IMR-90 (cell line): ENCODE measurements at regions not wholly inside any gene's neighbourhood (a gene's known extent, or its start where the extent isn't known, plus 50 kb on each side); places are given as distances from the start of the nearest gene placed in this dataset.

Experiments
- ATAC-seq: fragments of 200-7000 bp; cut with Tn5 transposase; 2 replicates; pipeline ENCODE4 v1.9.1; 2020; ENCODE audit warnings: low read depth, mild to moderate bottlenecking, moderate library complexity
- BruUV-seq: library from RNA; stranded (reverse); fragments of 400-500 nt; replicated peaks from 2 replicates; lab custom pipeline; 2021; lab: Mats Ljungman, UMichigan
- CTCF ChIA-PET: fragments of 300-600 bp; formaldehyde crosslinking; extraction: SDS; loops from one replicate; lab custom pipeline; 2021; ENCODE audit warnings: antibody characterized with exemption; lab: Yijun Ruan, JAX
- POLR2A ChIA-PET: fragments of 300-600 bp; sonication (Branson Sonifier 250); formaldehyde crosslinking; loops from one replicate; lab custom pipeline; 2022; ENCODE audit warnings: antibody characterized with exemption; ENCODE audit not compliant: unreplicated experiment; lab: Charles Lee
- DNase-seq: peaks from one replicate; pipeline ENCODE4 v3.0.0; 2013
- H2AFZ ChIP-seq: replicated peaks from 2 replicates; pipeline ENCODE3; 2013; ENCODE audit warnings: low read length, mild to moderate bottlenecking; ENCODE audit not compliant: poor library complexity
- H2AK5ac ChIP-seq: 2 replicates; pipeline ENCODE4 v1.6.1; 2013; ENCODE audit warnings: low read depth, low read length, inconsistent platforms
- H2AK9ac ChIP-seq: replicated peaks from 2 replicates; pipeline ENCODE3; 2013; ENCODE audit warnings: mild to moderate bottlenecking, low read depth, low read length, moderate library complexity; ENCODE audit not compliant: poor library complexity
- H2BK120ac ChIP-seq: 2 replicates; pipeline ENCODE4 v1.6.1; 2013; ENCODE audit warnings: low read depth, low read length, inconsistent platforms
- H2BK15ac ChIP-seq: 3 replicates; pipeline ENCODE4 v1.6.1; 2013; ENCODE audit warnings: low read depth, low read length, inconsistent platforms
- H2BK20ac ChIP-seq: 2 replicates; pipeline ENCODE4 v1.6.1; 2013; ENCODE audit warnings: low read depth, mild to moderate bottlenecking, inconsistent platforms, low read length, moderate library complexity
- H2BK5ac ChIP-seq: 2 replicates; pipeline ENCODE4 v1.6.1; 2013; ENCODE audit warnings: mild to moderate bottlenecking, low read depth, low read length, inconsistent platforms; ENCODE audit not compliant: poor library complexity, severe bottlenecking
- H3K14ac ChIP-seq: replicated peaks from 2 replicates; pipeline ENCODE4 v1.6.1; 2013; ENCODE audit warnings: low read depth, low read length, inconsistent platforms
- H3K18ac ChIP-seq: 2 replicates; pipeline ENCODE4 v1.6.1; 2013; ENCODE audit warnings: low read depth, low read length, control low read depth
- H3K23ac ChIP-seq: 2 replicates; pipeline ENCODE4 v1.6.1; 2013; ENCODE audit warnings: low read depth, low read length, inconsistent platforms
- H3K27ac ChIP-seq: 2 replicates; pipeline ENCODE4 v1.5.1; 2013; ENCODE audit warnings: mild to moderate bottlenecking, control low read depth, low read length; ENCODE audit not compliant: insufficient read depth
- H3K27me3 ChIP-seq: 2 replicates; pipeline ENCODE4 v1.6.1; 2013; ENCODE audit warnings: low read length; ENCODE audit not compliant: control insufficient read depth, insufficient read depth
- H3K36me3 ChIP-seq: 2 replicates; pipeline ENCODE4 v1.6.1; 2013; ENCODE audit warnings: low read length, mixed read lengths; ENCODE audit not compliant: control insufficient read depth, insufficient read depth
- H3K4ac ChIP-seq: 2 replicates; pipeline ENCODE4 v1.6.1; 2013; ENCODE audit warnings: low read depth, low read length, inconsistent platforms
- H3K4me1 ChIP-seq: 2 replicates; pipeline ENCODE4 v1.6.1; 2013; ENCODE audit warnings: low read length, mixed read lengths; ENCODE audit not compliant: control insufficient read depth, insufficient read depth
- H3K4me2 ChIP-seq: 2 replicates; pipeline ENCODE4 v1.6.1; 2013; ENCODE audit warnings: low read depth, mild to moderate bottlenecking, control low read depth, low read length, moderate library complexity
- H3K4me3 ChIP-seq: 2 replicates; pipeline ENCODE4 v1.5.1; 2013; ENCODE audit warnings: low read depth, mild to moderate bottlenecking, control low read depth, low read length, moderate library complexity; ENCODE audit not compliant: insufficient read depth
- H3K56ac ChIP-seq: 2 replicates; pipeline ENCODE4 v1.6.1; 2013; ENCODE audit warnings: low read length, inconsistent platforms; ENCODE audit not compliant: insufficient read depth; ENCODE audit errors: extremely low read depth
- H3K79me1 ChIP-seq, 2 experiments: 2 replicates each; pipeline ENCODE4 v1.6.1; 2013; ENCODE audit warnings: low read length in 2 of 2, inconsistent platforms in 1 of 2, low read depth in 1 of 2
- H3K9ac ChIP-seq: 2 replicates; pipeline ENCODE4 v1.6.1; 2013; ENCODE audit warnings: low read depth, low read length, control low read depth
- H3K9me1 ChIP-seq: 2 replicates; pipeline ENCODE4 v1.6.1; 2013; ENCODE audit warnings: low read length, inconsistent platforms; ENCODE audit not compliant: insufficient read depth
- H3K9me3 ChIP-seq: 2 replicates; pipeline ENCODE4 v1.6.1; 2013; ENCODE audit warnings: low read length; ENCODE audit not compliant: control insufficient read depth, insufficient read depth
- H4K20me1 ChIP-seq: 2 replicates; pipeline ENCODE4 v1.6.1; 2013; ENCODE audit warnings: low read length, inconsistent platforms; ENCODE audit not compliant: insufficient read depth
- H4K5ac ChIP-seq: 2 replicates; pipeline ENCODE4 v1.6.1; 2013; ENCODE audit warnings: mild to moderate bottlenecking, low read depth, low read length, control low read depth
- H4K8ac ChIP-seq, 2 experiments: 2 replicates each; pipeline ENCODE4 v1.6.1; 2013; ENCODE audit warnings: low read depth in 2 of 2, low read length in 2 of 2, control low read depth in 1 of 2, inconsistent platforms in 1 of 2
- H4K91ac ChIP-seq: 2 replicates; pipeline ENCODE4 v1.6.1; 2013; ENCODE audit warnings: low read depth, low read length, inconsistent platforms; ENCODE audit not compliant: insufficient read depth
- BHLHE40 ChIP-seq: fragments of 150-350 bp; IDR thresholded peaks from 2 replicates; pipeline ENCODE4 v1.6.1; 2016; ENCODE audit warnings: mild to moderate bottlenecking, low read depth, low read length
- CEBPB ChIP-seq: IDR thresholded peaks from 2 replicates; pipeline ENCODE4 v1.6.1; 2012; ENCODE audit warnings: low read depth, low read length, improper control_type of control experiment
- CHD1 ChIP-seq: IDR thresholded peaks from 2 replicates; pipeline ENCODE4 v1.6.1; 2012; ENCODE audit warnings: low read depth, low read length, improper control_type of control experiment
- FOS ChIP-seq: fragments of 150-350 bp; IDR thresholded peaks from 2 replicates; pipeline ENCODE4 v1.6.1; 2016; ENCODE audit warnings: low read depth, low read length
- MAFK ChIP-seq: IDR thresholded peaks from 2 replicates; pipeline ENCODE4 v1.6.1; 2012; ENCODE audit warnings: low read depth, low read length, improper control_type of control experiment
- MAZ ChIP-seq: IDR thresholded peaks from 2 replicates; pipeline ENCODE4 v1.6.1; 2012; ENCODE audit warnings: low read depth, mild to moderate bottlenecking, low read length, improper control_type of control experiment, moderate library complexity, borderline replicate concordance
- MXI1 ChIP-seq: IDR thresholded peaks from 2 replicates; pipeline ENCODE4 v1.6.1; 2012; ENCODE audit warnings: low read depth, mild to moderate bottlenecking, low read length, moderate library complexity, borderline replicate concordance
- NFE2L2 ChIP-seq: fragments of 150-350 bp; IDR thresholded peaks from 2 replicates; pipeline ENCODE4 v1.6.1; 2016; ENCODE audit warnings: low read depth, mild to moderate bottlenecking, low read length
- POLR2A ChIP-seq: IDR thresholded peaks from 2 replicates; pipeline ENCODE4 v1.6.1; 2012; ENCODE audit warnings: mild to moderate bottlenecking, low read depth, low read length
- RAD21 ChIP-seq: IDR thresholded peaks from 2 replicates; pipeline ENCODE4 v1.6.1; 2012; ENCODE audit warnings: low read length, improper control_type of control experiment
- RCOR1 ChIP-seq: IDR thresholded peaks from 2 replicates; pipeline ENCODE4 v1.6.1; 2012; ENCODE audit warnings: mild to moderate bottlenecking, low read length, improper control_type of control experiment; ENCODE audit not compliant: insufficient replicate concordance
- RFX5 ChIP-seq: IDR thresholded peaks from 2 replicates; pipeline ENCODE4 v1.8.0; 2012; ENCODE audit warnings: low read depth, mild to moderate bottlenecking, low read length, moderate library complexity
- SMC3 ChIP-seq: fragments of 150-350 bp; IDR thresholded peaks from 2 replicates; pipeline ENCODE4 v1.6.1; 2016; ENCODE audit warnings: low read depth, mild to moderate bottlenecking, antibody characterized with exemption, low read length, moderate library complexity
- WGBS, 2 experiments: methylation state at CpG; one replicate each; pipeline versions ENCODE4 v1.1.5 to v1.1.7; 2013; ENCODE audit warnings: missing lambda C conversion rate in 2 of 2; ENCODE audit not compliant: insufficient read length in 1 of 2; ENCODE audit errors: extremely low coverage in 2 of 2; 5-methylcytosine and 5-hydroxymethylcytosine counted together
- dilution Hi-C: fragments of 300-500 bp; cut with HindIII; formaldehyde crosslinking; loops from one replicate; pipeline ENCODE4 v1.14.3; 2018; ENCODE audit warnings: low sequenced_read_pairs; ENCODE audit not compliant: unreplicated experiment
- in situ Hi-C: fragments of 300-500 bp; cut with MboI; formaldehyde crosslinking; loops from 3 replicates; pipeline ENCODE4 v1.14.3; 2019; ENCODE audit warnings: low sequenced_read_pairs, inconsistent platforms, mixed read lengths
- intact Hi-C: fragments of 100-400 bp; cut with micrococcal nuclease; formaldehyde crosslinking; loops from 2 replicates; pipeline ENCODE4 v1.10.0; 2022
- TF ChIP-seq, protein P1 (sequence below): conservative IDR thresholded peaks from 2 replicates; pipeline ENCODE4 v1.5.1; 2012; ENCODE audit warnings: mild to moderate bottlenecking, low read depth, low read length, improper control_type of control experiment
- TF ChIP-seq, protein P2 (sequence below): fragments of 150-350 bp; IDR thresholded peaks from 2 replicates; pipeline ENCODE4 v1.6.1; 2017; ENCODE audit warnings: mild to moderate bottlenecking, antibody characterized with exemption, low read length, low read depth
- TF ChIP-seq, protein P3 (sequence below): fragments of 150-350 bp; IDR thresholded peaks from 2 replicates; pipeline ENCODE4 v1.6.1; 2016; ENCODE audit warnings: low read depth, mild to moderate bottlenecking, low read length, moderate library complexity, borderline replicate concordance

DNA sequence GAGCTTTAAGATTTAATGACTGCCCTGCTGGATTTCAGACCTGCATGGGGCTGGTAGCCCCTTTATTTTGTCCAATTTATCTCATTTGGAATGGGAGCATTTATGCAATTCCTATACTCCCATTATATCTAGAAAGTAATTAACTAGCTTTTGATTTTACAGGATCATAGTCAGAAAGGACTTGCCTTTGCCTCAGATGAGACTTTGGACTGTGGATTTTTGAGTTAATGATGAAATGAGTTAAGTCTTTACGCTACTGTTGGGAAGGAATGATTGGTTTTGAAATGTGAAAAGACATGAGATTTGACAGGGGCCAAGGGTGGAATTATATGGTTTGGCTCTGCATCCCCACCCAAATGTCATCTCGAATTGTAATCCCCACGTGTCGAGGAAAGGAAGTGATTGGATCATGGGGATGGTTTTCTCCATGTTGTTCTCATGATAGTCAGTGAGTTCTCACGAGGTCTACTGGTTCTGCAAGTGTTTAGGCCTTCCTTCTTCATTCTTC, 213.1 kb upstream of the DCN start:
- H3K36me3 ChIP-seq, result no peaks in the 10 kb centered on the region
- H2AFZ ChIP-seq, result no peak overlapping the region
- H4K5ac ChIP-seq, result no peak overlapping the region
- no peak overlapping the region for H2AK9ac ChIP-seq
- CTCF ChIA-PET, result interaction anchor here (0.6 to 2.2 kb wide), 2 partner anchors 14 to 87 kb away, joined by 3 to 6 read pairs; no protein-coding TSS in a partner anchor
- dilution Hi-C loops (no loop called here), intact Hi-C loops (no loop called here), in situ Hi-C loops (no loop called here)
- H3K4ac ChIP-seq, result no peak overlapping the region
- H3K9me1 ChIP-seq, result no peaks in the 10 kb centered on the region
- no peaks in the 10 kb centered on the region for H4K20me1 ChIP-seq
- no peak overlapping the region for H2BK20ac ChIP-seq
- TF ChIP-seq MXI1 (no peak), CEBPB (no peak), CHD1 (no peak), RFX5 (no peak), FOS (no peak), MAZ (no peak), RCOR1 (no peak), POLR2A (no peak), RAD21 (no peak), BHLHE40 (no peak), NFE2L2 (no peak), MAFK (no peak), SMC3 (no peak)
- TF ChIP-seq, protein P1, sequence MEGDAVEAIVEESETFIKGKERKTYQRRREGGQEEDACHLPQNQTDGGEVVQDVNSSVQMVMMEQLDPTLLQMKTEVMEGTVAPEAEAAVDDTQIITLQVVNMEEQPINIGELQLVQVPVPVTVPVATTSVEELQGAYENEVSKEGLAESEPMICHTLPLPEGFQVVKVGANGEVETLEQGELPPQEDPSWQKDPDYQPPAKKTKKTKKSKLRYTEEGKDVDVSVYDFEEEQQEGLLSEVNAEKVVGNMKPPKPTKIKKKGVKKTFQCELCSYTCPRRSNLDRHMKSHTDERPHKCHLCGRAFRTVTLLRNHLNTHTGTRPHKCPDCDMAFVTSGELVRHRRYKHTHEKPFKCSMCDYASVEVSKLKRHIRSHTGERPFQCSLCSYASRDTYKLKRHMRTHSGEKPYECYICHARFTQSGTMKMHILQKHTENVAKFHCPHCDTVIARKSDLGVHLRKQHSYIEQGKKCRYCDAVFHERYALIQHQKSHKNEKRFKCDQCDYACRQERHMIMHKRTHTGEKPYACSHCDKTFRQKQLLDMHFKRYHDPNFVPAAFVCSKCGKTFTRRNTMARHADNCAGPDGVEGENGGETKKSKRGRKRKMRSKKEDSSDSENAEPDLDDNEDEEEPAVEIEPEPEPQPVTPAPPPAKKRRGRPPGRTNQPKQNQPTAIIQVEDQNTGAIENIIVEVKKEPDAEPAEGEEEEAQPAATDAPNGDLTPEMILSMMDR, result no peak
- TF ChIP-seq, protein P2, sequence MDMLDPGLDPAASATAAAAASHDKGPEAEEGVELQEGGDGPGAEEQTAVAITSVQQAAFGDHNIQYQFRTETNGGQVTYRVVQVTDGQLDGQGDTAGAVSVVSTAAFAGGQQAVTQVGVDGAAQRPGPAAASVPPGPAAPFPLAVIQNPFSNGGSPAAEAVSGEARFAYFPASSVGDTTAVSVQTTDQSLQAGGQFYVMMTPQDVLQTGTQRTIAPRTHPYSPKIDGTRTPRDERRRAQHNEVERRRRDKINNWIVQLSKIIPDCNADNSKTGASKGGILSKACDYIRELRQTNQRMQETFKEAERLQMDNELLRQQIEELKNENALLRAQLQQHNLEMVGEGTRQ, result no peak
- TF ChIP-seq, protein P3, sequence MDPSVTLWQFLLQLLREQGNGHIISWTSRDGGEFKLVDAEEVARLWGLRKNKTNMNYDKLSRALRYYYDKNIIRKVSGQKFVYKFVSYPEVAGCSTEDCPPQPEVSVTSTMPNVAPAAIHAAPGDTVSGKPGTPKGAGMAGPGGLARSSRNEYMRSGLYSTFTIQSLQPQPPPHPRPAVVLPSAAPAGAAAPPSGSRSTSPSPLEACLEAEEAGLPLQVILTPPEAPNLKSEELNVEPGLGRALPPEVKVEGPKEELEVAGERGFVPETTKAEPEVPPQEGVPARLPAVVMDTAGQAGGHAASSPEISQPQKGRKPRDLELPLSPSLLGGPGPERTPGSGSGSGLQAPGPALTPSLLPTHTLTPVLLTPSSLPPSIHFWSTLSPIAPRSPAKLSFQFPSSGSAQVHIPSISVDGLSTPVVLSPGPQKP, result no peak
- H3K9ac ChIP-seq, result no peak overlapping the region
- no CpG with 5 or more reads among the region's 5 CpGs for WGBS, 2 experiments
- H3K56ac ChIP-seq, result no peak overlapping the region
- DNase-seq (no peak), ATAC-seq (no peak)
- no peak overlapping the region for H3K27ac ChIP-seq
- H3K4me1 ChIP-seq, result no peaks in the 10 kb centered on the region
- H3K79me1 ChIP-seq, result no peaks in the 10 kb centered on the region
- no peak overlapping the region for H3K4me2 ChIP-seq
- no peak overlapping the region for H2BK15ac ChIP-seq
- no peak overlapping the region for H4K91ac ChIP-seq
- H4K8ac ChIP-seq, result no peak overlapping the region
- no peaks in the 10 kb centered on the region; the same call in none of the 2 replicates for H3K27me3 ChIP-seq
- H2BK120ac ChIP-seq, result no peak overlapping the region
- POLR2A ChIA-PET, result interaction anchor here (0.6 kb wide), 1 partner anchor 18 kb away, joined by 5 read pairs; no protein-coding TSS in a partner anchor
- no TSS peak for BruUV-seq
- no peak overlapping the region for H3K14ac ChIP-seq
- no peak overlapping the region for H2AK5ac ChIP-seq
- H3K23ac ChIP-seq, result no peak overlapping the region
- 0 out of 2 replicates have a peak, but pooled peaks cover 2% of the 10 kb centered on the region for H3K9me3 ChIP-seq
- H2BK5ac ChIP-seq, result no peak overlapping the region
- H3K18ac ChIP-seq, result no peak overlapping the region
- no peak overlapping the region for H3K4me3 ChIP-seq
